Glomerular visceral epithelial cell (primary cell): ENCODE measurements at regions not wholly inside any gene's neighbourhood (a gene's known extent, or its start where the extent isn't known, plus 50 kb on each side); places are given as distances from the start of the nearest gene placed in this dataset.

ENCODE experiments used
- DNase-seq: peaks from one replicate; pipeline ENCODE4 v3.0.0-alpha.2; 2016; ENCODE audit errors: extremely low spot score

DNA sequence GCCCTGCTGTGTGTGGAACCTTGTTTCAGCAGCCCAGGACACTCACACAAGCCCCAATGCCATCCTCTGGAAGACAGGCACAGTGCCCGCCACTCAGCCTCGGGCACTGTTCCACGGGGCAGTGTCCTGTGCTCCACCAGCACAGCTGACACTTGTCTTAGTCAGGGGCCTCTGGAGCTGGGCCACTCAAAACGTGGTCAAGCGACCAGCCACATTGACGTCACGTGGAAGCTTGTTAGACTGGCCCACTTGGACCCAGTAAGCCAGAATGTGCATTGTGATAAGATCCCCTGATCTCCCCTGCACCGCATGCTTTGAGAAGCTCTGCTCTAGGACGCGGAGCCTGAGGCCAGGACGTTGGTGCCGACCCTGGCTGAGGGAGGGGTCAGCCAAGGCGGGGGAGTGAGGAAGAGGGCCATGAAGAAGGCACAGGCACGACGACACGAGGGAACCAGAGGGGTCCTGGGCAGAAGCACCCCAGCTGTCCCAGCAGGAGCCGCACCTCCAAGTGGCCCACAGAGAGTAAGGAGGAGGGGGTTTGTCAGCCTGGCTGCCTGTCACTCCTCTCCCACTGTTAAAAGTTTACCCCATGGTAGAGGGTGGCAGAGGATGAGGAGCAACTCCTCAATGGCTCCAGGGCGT is 64.6 kb downstream of the LINC01488 start:
- no peak for DNase-seq

DNA sequence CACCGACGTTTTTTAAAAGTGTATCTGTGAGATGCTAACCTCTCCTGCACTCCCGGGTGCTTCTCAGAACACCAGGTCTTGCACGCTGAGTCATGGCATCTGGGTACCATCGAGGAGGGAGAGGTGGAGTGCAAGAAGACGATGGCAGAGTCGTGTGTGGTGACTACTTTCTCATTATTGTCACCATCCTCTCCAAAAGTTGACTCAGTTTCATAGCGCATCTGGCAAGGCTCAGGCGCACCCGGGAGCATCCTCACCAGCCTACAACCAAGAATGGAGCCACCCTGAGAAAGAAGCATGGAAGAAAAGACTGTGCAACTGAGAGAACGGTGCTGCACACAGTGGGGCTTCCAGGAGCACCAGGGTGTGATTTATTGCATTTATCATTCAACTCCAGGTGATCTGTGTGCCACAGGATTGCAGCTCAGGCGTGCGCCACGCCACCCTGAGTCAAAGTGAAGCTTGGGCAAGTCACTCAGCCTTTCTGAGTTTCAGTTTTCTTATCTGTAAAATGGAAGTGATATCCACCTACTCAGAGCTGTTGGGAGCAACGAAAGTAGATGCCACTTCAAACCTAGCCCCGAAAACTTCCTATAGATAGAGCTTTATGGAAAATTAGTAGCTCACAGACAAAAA is 65.4 kb downstream of the LINC01488 start:
- DNase-seq, result no peak

DNA sequence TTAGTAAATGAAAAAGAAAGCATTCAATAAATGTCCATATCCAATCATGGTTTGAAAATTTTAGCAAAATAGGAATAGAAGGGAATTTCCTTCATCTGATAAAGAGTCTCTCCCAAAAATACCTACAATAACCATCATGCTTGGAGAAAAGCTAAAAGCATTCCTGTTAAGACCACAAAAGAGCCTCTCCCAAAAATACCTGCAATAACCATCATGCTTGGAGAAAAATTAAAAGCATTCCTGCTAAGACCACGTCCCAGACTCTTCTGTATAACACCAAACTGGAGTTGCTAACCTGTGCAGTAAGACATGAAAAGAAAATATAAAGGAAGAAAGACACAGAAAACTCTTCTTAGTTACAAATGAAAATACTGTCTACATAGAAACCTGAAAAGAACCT is 69.4 kb downstream of the LINC01488 start:
- DNase-seq, result no peak

GRCh38 chr11:69551963-69552362 is 70.5 kb downstream of the LINC01488 start:
- DNase-seq, result no peak

DNA sequence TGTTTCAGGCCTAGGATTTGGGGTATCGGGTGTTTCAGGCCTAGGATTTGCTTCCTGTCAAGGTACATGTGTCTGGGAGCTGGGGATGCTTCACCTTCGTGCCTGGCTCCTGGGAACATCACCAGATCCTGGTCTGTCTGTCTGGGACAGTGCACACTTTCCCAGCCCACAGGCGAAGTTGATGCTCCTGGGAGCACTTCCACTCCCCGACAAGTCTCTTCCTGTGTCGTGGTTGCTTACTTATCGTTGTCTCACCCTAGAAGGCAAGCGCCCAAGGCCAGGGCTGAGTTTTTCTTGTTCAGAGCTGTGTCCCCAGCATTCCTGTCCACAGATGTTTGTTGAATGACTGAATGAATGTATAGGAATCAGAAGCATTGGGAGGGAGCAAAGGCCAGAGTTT is 71.5 kb downstream of the LINC01488 start:
- no peak for DNase-seq

- no peak for DNase-seq
Observed at GRCh38 chr11:69553416-69554357, 72.2 kb downstream of the LINC01488 start.

DNA sequence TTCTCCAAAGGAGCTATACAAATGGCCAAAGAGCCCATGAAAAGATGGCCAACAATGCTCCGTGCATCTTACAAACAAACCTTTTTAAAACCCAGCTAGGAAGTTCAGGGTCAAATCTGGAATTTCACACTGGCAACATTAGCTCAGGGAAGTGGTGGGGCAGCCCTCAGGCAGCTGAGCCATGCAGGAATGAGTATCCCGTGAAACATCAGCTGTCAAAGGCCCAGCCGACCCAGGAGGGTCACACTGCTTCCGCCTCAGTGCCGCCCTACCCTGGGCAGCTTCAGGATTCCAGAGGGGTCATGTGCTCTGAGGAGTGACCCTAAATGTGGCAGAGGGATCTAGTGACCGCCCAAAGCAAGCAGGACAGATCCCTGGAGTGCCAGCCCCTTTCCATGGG is 73.4 kb downstream of the LINC01488 start:
- no peak for DNase-seq

- no peak for DNase-seq
Observed at GRCh38 chr11:69557266-69557665, 75.8 kb downstream of the LINC01488 start.

- DNase-seq, result no peak
Observed at GRCh38 chr11:69558519-69558941, 77.1 kb downstream of the LINC01488 start.

- no peak for DNase-seq
Observed at GRCh38 chr11:69559181-69559580, 77.7 kb downstream of the LINC01488 start.

- no peak for DNase-seq
Observed at GRCh38 chr11:69560141-69560790, 78.8 kb downstream of the LINC01488 start.

GRCh38 chr11:69562302-69562701 is 78.7 kb upstream of the CCND1 start:
- no peak for DNase-seq

DNA sequence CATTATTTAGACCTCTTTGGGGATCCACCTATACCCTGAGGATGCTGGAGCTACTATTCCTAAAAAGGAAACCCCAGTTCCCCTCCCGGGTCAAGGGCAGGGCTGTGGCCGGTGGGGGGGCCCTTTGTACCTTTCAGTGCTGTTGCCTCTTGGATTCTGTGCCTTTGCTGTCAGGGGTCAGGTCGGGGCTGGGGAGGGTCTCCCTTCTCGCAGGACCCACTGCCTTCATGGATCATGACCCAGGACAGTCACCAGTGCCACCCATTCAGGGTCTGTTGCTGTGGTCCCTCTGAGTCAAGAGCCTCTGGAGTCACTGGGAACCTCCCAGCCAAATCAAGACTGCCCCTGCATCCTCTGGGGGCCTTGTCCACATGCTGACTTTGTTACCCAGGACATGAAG is 78.1 kb upstream of the CCND1 start:
- DNase-seq, result no peak

DNA sequence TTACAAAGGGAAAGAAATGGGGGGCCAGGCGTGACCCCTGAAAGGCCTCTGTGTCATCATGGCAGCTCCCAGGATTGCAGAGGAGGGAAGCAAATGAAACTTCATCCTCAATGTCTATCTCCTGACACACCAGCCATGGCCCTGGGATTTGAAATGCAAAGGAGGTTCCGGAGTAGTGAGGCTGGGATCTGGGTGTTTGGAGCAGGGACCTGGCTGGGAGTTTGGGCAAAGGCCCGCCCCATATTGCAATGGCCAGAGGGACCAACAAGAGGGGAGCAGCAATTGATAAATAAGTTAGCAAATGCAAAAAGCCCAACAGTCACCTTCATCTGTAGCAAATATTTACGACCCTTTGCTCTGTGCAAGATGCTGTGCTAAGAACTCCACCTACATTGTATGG is 77.7 kb upstream of the CCND1 start:
- no peak for DNase-seq

DNA sequence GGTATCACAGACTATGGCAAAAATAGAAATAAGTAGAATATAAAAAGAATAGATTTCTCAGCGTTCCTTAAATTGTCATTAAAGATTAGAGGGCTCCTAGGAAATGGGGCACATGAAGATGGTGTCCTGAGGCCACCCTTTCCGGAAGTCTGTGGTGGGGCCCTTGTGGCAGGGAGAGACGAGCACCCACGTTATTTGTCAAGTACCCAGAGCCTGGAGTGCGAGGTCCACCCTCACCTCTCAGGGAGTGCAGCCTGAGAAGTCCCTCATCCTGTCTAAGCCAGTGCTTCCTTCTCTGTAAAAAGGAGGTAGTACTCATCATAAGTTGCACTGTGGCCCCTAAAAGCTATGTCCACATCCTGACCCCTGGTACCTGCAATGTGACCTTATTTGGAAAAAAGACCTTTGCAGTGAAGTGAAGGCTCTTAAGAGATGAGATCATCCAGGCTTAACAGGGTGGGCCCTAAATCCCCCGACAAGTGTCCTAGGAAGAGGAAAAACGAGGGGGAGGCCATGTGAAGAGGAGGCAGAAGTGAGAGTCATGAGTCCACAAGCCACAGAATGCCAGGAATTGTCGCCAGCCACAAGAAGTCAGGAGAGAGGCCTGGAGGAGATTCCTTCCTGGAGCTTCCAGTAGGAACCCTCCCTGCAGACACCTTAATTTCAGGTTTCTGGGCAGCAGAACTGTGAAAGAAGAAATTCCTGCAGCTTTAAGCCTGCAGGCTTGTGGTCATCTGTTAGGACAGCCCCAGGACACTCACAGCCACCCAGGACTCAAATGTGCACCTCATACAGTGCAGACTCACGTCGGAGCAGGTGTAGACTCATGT is 76.8 kb upstream of the CCND1 start:
- peak; percentile 88 for DNase-seq

- DNase-seq, result no peak
Observed at GRCh38 chr11:69566001-69566400, 75.0 kb upstream of the CCND1 start.

GRCh38 chr11:69567951-69568808 is 72.8 kb upstream of the CCND1 start:
- peak; percentile 35 for DNase-seq

- no peak for DNase-seq
Observed at GRCh38 chr11:69568809-69569097, 72.2 kb upstream of the CCND1 start.

- DNase-seq, result no peak
Observed at GRCh38 chr11:69569306-69570200, 71.4 kb upstream of the CCND1 start.
